GM10248 (cell line): ENCODE measurements at regions not wholly inside any gene's neighbourhood (a gene's known extent, or its start where the extent isn't known, plus 50 kb on each side); places are given as distances from the start of the nearest gene placed in this dataset.

Experiments used
- CTCF ChIA-PET: fragments of 300-600 bp; sonication (Branson Sonifier 250); formaldehyde crosslinking; extraction: SDS; loops from one replicate; lab custom pipeline; 2021; ENCODE audit warnings: antibody characterized with exemption; lab: Yijun Ruan, JAX
- POLR2A ChIA-PET: fragments of 350-650 bp; sonication (Branson Sonifier 250); formaldehyde crosslinking; extraction: SDS; loops from one replicate; lab custom pipeline; 2020; ENCODE audit warnings: antibody characterized with exemption; lab: Yijun Ruan, JAX
- DNase-seq: peaks from one replicate; pipeline ENCODE4 v3.0.0; 2012; ENCODE audit errors: extremely low spot score
- TF ChIP-seq, protein P1 (sequence below): IDR thresholded peaks from 2 replicates; pipeline ENCODE4 v1.5.1; 2012; ENCODE audit warnings: mild to moderate bottlenecking, low read depth; ENCODE audit errors: extremely low read depth, missing control alignments, control extremely low read depth

GRCh38 chr20:50374541-50375078 is 135.6 kb upstream of the PTPN1 start:
- CTCF ChIA-PET, result interaction anchor here (1.2 kb wide), 1 partner anchor 18 kb away, joined by 3 read pairs; no protein-coding TSS in a partner anchor
- POLR2A ChIA-PET, result no interaction called here
- DNase-seq, result no peak
- TF ChIP-seq, protein P1, sequence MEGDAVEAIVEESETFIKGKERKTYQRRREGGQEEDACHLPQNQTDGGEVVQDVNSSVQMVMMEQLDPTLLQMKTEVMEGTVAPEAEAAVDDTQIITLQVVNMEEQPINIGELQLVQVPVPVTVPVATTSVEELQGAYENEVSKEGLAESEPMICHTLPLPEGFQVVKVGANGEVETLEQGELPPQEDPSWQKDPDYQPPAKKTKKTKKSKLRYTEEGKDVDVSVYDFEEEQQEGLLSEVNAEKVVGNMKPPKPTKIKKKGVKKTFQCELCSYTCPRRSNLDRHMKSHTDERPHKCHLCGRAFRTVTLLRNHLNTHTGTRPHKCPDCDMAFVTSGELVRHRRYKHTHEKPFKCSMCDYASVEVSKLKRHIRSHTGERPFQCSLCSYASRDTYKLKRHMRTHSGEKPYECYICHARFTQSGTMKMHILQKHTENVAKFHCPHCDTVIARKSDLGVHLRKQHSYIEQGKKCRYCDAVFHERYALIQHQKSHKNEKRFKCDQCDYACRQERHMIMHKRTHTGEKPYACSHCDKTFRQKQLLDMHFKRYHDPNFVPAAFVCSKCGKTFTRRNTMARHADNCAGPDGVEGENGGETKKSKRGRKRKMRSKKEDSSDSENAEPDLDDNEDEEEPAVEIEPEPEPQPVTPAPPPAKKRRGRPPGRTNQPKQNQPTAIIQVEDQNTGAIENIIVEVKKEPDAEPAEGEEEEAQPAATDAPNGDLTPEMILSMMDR, result no peak

GRCh38 chr20:50376179-50376887 is 133.8 kb upstream of the PTPN1 start:
- ChIA-PET POLR2A (no interaction called here), CTCF (no interaction called here)
- TF ChIP-seq, protein P1, result no peak
- no peak for DNase-seq

GRCh38 chr20:50376888-50377459 is 133.2 kb upstream of the PTPN1 start:
- DNase-seq, result no peak
- POLR2A ChIA-PET, result no interaction called here
- TF ChIP-seq, protein P1, result no peak
- CTCF ChIA-PET, result no interaction called here

DNA sequence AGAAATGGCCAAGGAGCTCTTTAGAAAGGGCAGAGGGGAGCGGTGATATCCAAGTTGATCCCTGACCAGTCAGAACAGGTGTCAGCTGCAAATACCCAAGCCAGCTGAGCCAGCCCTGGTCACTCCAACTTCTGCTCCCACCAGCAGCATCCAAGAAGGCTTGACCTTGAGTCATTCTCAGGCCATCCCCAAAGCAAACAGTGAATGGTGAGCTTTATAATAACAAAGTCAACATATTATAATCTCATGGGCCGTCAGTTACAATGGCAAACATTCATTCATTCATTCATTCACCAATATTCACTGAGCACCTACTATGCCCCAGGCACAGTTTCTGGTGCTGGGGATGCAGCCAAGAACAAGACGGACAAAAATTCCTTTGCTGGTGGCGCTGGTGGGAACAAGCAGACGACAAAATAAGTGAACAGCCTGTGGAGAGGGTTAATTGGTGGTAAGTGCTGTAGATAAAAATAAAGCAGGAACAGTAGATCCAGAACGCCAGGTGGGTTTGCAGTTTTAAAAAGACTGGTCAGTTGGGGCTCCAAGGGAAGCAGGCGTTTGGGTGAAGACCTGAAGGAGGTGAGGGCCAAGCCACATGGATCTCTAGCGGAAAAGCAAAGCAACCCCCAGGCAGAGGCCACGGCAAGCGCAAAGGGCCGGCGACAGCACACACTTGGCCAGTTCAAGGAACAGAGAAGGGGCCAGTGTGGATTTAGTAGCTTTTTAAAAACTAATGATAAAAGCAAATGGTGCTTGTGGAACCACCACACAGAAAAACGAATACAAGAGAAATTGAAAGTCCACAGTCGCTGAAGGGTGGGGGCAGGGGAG is 131.8 kb upstream of the PTPN1 start:
- CTCF ChIA-PET, result no interaction called here
- DNase-seq, result no peak
- TF ChIP-seq, protein P1, result no peak
- POLR2A ChIA-PET, result no interaction called here

- TF ChIP-seq, protein P1, result no peak
- no peak for DNase-seq
- POLR2A ChIA-PET, result no interaction called here
- CTCF ChIA-PET, result no interaction called here
Measured at GRCh38 chr20:50379049-50379990, 130.9 kb upstream of the PTPN1 start.
